ENCODE measurements at regions not wholly inside any gene's neighbourhood (a gene's known extent, or its start where the extent isn't known, plus 50 kb on each side); places are given as distances from the start of the nearest gene placed in this dataset.
"Not testable (repeated sequence)": the region's sequence is repeated elsewhere in the genome, so short reads cannot be mapped to it uniquely, and the experiment has no call there.

DNA sequence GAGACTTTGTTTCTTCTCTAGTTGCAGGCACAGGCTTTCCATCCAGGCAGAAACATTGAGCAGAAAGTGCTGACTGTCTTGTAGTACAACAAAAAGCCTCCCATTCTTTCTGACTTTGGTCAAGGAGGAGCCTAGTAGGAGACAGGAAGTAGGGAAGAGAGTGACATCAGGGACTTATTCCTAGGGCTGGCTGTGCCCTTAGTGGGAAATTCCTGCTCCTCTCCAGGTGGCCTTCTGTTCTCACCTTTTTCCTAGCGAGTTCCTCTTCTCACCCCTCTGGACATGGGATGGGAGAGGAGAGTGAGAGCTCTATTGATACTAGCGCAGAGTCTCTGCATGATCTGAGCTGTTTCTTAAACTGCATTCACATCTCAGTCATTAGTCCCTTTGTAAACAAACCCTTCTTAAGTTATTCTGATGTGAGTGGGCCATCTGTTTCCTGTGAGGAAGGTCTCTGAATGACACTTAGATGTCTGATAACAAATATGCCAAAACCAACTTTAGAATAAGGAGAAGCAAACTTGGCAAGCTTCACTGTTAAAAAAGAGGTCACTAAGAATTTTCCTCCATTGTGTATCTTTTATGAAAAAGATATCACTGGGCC, 455.0 kb downstream of the GJA1 start:
- Mint-ChIP-seq H3K4me1 (ENCODE audit: unreplicated experiment) (peaks cover 10% of the 10 kb centered on the region), H3K9me3 (ENCODE audit: unreplicated experiment) (no peaks in the 10 kb centered on the region), H3K27ac (ENCODE audit: unreplicated experiment) (no peak overlapping the region), H3K4me3 (ENCODE audit: unreplicated experiment) (no peak overlapping the region), H3K36me3 (ENCODE audit: unreplicated experiment) (no peaks in the 10 kb centered on the region), H3K27me3 (ENCODE audit: unreplicated experiment) (peaks cover 4% of the 10 kb centered on the region)
- TF ChIP-seq, protein P1, sequence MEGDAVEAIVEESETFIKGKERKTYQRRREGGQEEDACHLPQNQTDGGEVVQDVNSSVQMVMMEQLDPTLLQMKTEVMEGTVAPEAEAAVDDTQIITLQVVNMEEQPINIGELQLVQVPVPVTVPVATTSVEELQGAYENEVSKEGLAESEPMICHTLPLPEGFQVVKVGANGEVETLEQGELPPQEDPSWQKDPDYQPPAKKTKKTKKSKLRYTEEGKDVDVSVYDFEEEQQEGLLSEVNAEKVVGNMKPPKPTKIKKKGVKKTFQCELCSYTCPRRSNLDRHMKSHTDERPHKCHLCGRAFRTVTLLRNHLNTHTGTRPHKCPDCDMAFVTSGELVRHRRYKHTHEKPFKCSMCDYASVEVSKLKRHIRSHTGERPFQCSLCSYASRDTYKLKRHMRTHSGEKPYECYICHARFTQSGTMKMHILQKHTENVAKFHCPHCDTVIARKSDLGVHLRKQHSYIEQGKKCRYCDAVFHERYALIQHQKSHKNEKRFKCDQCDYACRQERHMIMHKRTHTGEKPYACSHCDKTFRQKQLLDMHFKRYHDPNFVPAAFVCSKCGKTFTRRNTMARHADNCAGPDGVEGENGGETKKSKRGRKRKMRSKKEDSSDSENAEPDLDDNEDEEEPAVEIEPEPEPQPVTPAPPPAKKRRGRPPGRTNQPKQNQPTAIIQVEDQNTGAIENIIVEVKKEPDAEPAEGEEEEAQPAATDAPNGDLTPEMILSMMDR (IDR thresholded peaks at IDR 0.05): no peak
- no peak for DNase-seq (ENCODE audit: extremely low spot score, unreplicated experiment)

GRCh38 chr6:121895731-121896130, 460.3 kb downstream of the GJA1 start:
- H3K9me3 Mint-ChIP-seq (ENCODE audit: unreplicated experiment); H3K27ac Mint-ChIP-seq (ENCODE audit: unreplicated experiment); H3K4me1 Mint-ChIP-seq (ENCODE audit: unreplicated experiment); DNase-seq (ENCODE audit: extremely low spot score, unreplicated experiment); H3K36me3 Mint-ChIP-seq (ENCODE audit: unreplicated experiment); H3K4me3 Mint-ChIP-seq (ENCODE audit: unreplicated experiment): not testable (repeated sequence)
- peaks cover 11% of the 10 kb centered on the region for H3K27me3 Mint-ChIP-seq (ENCODE audit: unreplicated experiment)

- Mint-ChIP-seq H3K36me3 (ENCODE audit: unreplicated experiment) (peaks cover 3% of the 10 kb centered on the region), H3K4me3 (ENCODE audit: unreplicated experiment) (no peak overlapping the region), H3K4me1 (ENCODE audit: unreplicated experiment) (no peaks in the 10 kb centered on the region), H3K9me3 (ENCODE audit: unreplicated experiment) (no peaks in the 10 kb centered on the region), H3K27me3 (ENCODE audit: unreplicated experiment) (peaks cover 11% of the 10 kb centered on the region), H3K27ac (ENCODE audit: unreplicated experiment) (no peak overlapping the region)
- DNase-seq (ENCODE audit: extremely low spot score, unreplicated experiment): no peak
- TF ChIP-seq, protein P1 (IDR thresholded peaks at IDR 0.05): no peak
Observed at GRCh38 chr6:121896363-121896762, 460.9 kb downstream of the GJA1 start.

DNA sequence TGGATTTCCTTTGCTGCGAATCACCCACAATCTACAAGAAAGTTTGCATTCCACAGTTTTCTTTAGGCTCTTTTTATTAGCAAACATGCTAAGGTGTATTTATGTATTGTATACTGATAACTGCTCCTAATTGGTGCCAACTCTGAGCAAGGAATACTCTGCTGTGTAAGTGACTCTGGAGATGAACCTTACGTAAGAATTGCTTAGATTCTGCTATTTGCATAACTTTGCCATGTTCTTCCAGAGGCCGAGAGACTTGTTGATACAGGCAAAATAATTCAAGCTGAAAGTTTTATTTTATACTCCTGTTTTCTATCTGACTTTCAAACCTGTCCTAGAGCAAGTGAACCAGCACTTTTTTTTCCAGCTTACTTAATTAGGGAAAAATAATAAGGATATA, 461.3 kb downstream of the GJA1 start:
- H3K27ac Mint-ChIP-seq (ENCODE audit: unreplicated experiment): no peak overlapping the region
- H3K4me3 Mint-ChIP-seq (ENCODE audit: unreplicated experiment): no peak overlapping the region
- DNase-seq (ENCODE audit: extremely low spot score, unreplicated experiment): no peak
- H3K4me1 Mint-ChIP-seq (ENCODE audit: unreplicated experiment): no peaks in the 10 kb centered on the region
- H3K9me3 Mint-ChIP-seq (ENCODE audit: unreplicated experiment): no peaks in the 10 kb centered on the region
- peaks cover 3% of the 10 kb centered on the region for H3K36me3 Mint-ChIP-seq (ENCODE audit: unreplicated experiment)
- peaks cover 7% of the 10 kb centered on the region for H3K27me3 Mint-ChIP-seq (ENCODE audit: unreplicated experiment)
- TF ChIP-seq, protein P1 (IDR thresholded peaks at IDR 0.05): no peak

DNA sequence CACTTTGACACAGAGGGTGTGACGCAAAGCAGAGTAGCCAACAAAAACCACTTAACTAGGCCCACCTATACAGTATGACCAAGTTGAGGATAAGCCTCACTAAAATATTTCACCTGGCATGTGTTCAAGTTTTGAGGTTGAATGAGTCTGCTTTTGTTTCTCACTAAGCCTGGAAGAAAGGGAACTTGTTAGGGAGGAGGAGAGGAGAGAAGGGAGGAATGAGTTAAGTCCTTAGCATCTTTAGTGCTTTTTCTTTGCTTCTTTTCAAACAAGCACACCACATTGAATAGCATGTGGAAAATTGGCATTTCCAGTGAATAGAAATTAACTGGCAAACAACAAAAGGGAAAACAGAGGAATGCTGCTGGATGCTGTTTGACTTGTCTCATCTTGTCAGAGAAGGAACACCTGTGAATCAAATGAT, 461.9 kb downstream of the GJA1 start:
- Mint-ChIP-seq H3K27ac (ENCODE audit: unreplicated experiment) (no peak overlapping the region), H3K9me3 (ENCODE audit: unreplicated experiment) (no peaks in the 10 kb centered on the region), H3K4me1 (ENCODE audit: unreplicated experiment) (no peaks in the 10 kb centered on the region), H3K4me3 (ENCODE audit: unreplicated experiment) (no peak overlapping the region), H3K27me3 (ENCODE audit: unreplicated experiment) (peaks cover 7% of the 10 kb centered on the region), H3K36me3 (ENCODE audit: unreplicated experiment) (peaks cover 3% of the 10 kb centered on the region)
- TF ChIP-seq, protein P1 (IDR thresholded peaks at IDR 0.05): no peak
- DNase-seq (ENCODE audit: extremely low spot score, unreplicated experiment): no peak

DNA sequence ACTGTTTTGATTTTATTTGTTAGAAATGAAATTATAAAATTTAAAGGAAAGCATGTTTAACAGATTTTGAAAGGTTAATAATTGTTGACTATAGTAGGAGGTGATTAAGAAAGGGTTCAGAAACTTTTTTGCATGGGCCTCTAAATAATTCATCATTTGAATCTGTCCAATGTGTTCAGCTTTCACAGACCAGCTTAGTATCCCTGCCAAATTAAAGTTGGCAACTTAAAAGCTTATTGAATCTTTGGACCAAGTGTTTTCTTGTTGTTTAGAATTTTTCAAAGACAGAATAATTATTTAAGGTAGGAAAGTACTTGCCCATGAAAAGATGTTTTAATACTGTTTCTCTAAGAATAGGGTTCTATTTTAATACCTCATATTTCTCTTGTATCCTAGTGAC, 466.0 kb downstream of the GJA1 start:
- H3K27ac Mint-ChIP-seq (ENCODE audit: unreplicated experiment): no peak overlapping the region
- peaks cover 8% of the 10 kb centered on the region for H3K27me3 Mint-ChIP-seq (ENCODE audit: unreplicated experiment)
- DNase-seq (ENCODE audit: extremely low spot score, unreplicated experiment): no peak
- TF ChIP-seq, protein P1 (IDR thresholded peaks at IDR 0.05): no peak
- H3K4me1 Mint-ChIP-seq (ENCODE audit: unreplicated experiment): no peaks in the 10 kb centered on the region
- no peak overlapping the region for H3K4me3 Mint-ChIP-seq (ENCODE audit: unreplicated experiment)
- H3K9me3 Mint-ChIP-seq (ENCODE audit: unreplicated experiment): no peaks in the 10 kb centered on the region
- H3K36me3 Mint-ChIP-seq (ENCODE audit: unreplicated experiment): no peaks in the 10 kb centered on the region
